Motor neuron (in vitro differentiated cells): ENCODE measurements at regions not wholly inside any gene's neighbourhood (a gene's known extent, or its start where the extent isn't known, plus 50 kb on each side); places are given as distances from the start of the nearest gene placed in this dataset.
"Not testable (repeated sequence)": the region's sequence is repeated elsewhere in the genome, so short reads cannot be mapped to it uniquely, and the experiment has no call there.

Experiments used
- ATAC-seq, 8 experiments: fragments of 200-7000 bp; cut with Tn5 transposase; replicated peaks in 6 of 8; 2 replicates each; pipeline ENCODE4 v1.8.0; 2021; ENCODE audit warnings: mild to moderate bottlenecking in 8 of 8, moderate library complexity in 8 of 8
- H3K27ac ChIP-seq, 2 donors: fragments of 250-450 bp; sonication (Bioruptor Pico); 2 replicates each; pipeline ENCODE4 v1.9.0; 2021; ENCODE audit warnings: antibody characterized with exemption in 2 of 2, mild to moderate bottlenecking in 2 of 2, moderate library complexity in 1 of 2
- H3K4me1 ChIP-seq, 2 donors: fragments of 250-450 bp; sonication (Bioruptor Pico); replicated peaks in 1 of 2; 2 replicates each; pipeline ENCODE4 v1.6.1; 2021; ENCODE audit warnings: antibody characterized with exemption in 2 of 2, mild to moderate bottlenecking in 2 of 2, moderate library complexity in 1 of 2
- H3K4me3 ChIP-seq, 5 donors: fragments of 250-450 bp; sonication (Bioruptor Pico); 2 replicates each; pipeline ENCODE4 v1.9.0; 2021; ENCODE audit warnings: antibody characterized with exemption in 5 of 5, mild to moderate bottlenecking in 5 of 5, moderate library complexity in 4 of 5
- WGBS, 10 experiments: fragments of 450-650 bp; shearing (Covaris generic); methylation state at CpG; one replicate each; pipeline ENCODE4 v1.0.0; 2022; 5-methylcytosine and 5-hydroxymethylcytosine counted together
- in situ Hi-C, 9 experiments: fragments of 400-800 bp; cut with MboI; loops; one replicate each; pipeline ENCODE4 v1.15.0; 2021; ENCODE audit warnings: low sequenced_read_pairs in 9 of 9, low pct_unique_long_range_greater_than_20kb in 2 of 9; ENCODE audit not compliant: unreplicated experiment in 9 of 9

- Histone ChIP-seq H3K4me1 (peaks cover 0 to 5% of the 10 kb centered on the region in 2 donors), H3K4me3 (no peak overlapping the region), H3K27ac (no peak overlapping the region)
- WGBS, 10 experiments: 40 to 91% (median 68%) methylated on average over 1 to 6 of the region's 7 CpGs; no CpG with 5 or more reads in 1 of the 10 experiments
- in situ Hi-C loops: no loop called here
- ATAC-seq: no peak
These were observed 117.7 kb upstream of the NEIL3 start for GRCh38 chr4:177191991-177192390.

- in situ Hi-C loops, ATAC-seq, H3K27ac ChIP-seq, H3K4me1 ChIP-seq, H3K4me3 ChIP-seq: not testable (repeated sequence)
- 76 to 100% (median 86%) methylated on average over 2 to 9 of the region's 47 CpGs; no CpG with 5 or more reads in 7 of the 10 experiments for WGBS, 10 experiments
These were observed 116.5 kb upstream of the NEIL3 start for GRCh38 chr4:177193024-177193715.

GRCh38 chr4:177194906-177195305, 114.8 kb upstream of the NEIL3 start:
- H3K4me3 ChIP-seq: no peak overlapping the region
- in situ Hi-C loops: no loop called here
- H3K27ac ChIP-seq: no peak overlapping the region
- H3K4me1 ChIP-seq: peaks cover 0 to 5% of the 10 kb centered on the region in 2 donors
- no peak for ATAC-seq
- 64 to 100% (median 84%) methylated on average over 1 to 7 of the region's 7 CpGs; no CpG with 5 or more reads in 2 of the 10 experiments for WGBS, 10 experiments

GRCh38 chr4:177196615-177197014, 113.1 kb upstream of the NEIL3 start:
- ATAC-seq: no peak
- Histone ChIP-seq H3K4me1 (no peaks in the 10 kb centered on the region), H3K27ac (no peak overlapping the region), H3K4me3 (no peak overlapping the region)
- in situ Hi-C loops: no loop called here
- WGBS, 10 experiments: 50 to 94% (median 77%) methylated on average over 1 to 2 of the region's 2 CpGs

GRCh38 chr4:177201614-177202013, 108.1 kb upstream of the NEIL3 start:
- ATAC-seq: no peak
- in situ Hi-C loops: no loop called here
- no peak overlapping the region for H3K4me3 ChIP-seq
- H3K27ac ChIP-seq: no peak overlapping the region
- 71 to 100% (median 85%) methylated on average over 1 of the region's 1 CpG; no CpG with 5 or more reads in 4 of the 10 experiments for WGBS, 10 experiments
- no peaks in the 10 kb centered on the region for H3K4me1 ChIP-seq

GRCh38 chr4:177204126-177204525, 105.5 kb upstream of the NEIL3 start:
- 0 to 50% (median 17%) methylated on average over 1 to 2 of the region's 2 CpGs; no CpG with 5 or more reads in 3 of the 10 experiments for WGBS, 10 experiments
- in situ Hi-C loops: no loop called here

GRCh38 chr4:177214935-177215334, 94.7 kb upstream of the NEIL3 start:
- WGBS, 10 experiments: 65 to 100% (median 92%) methylated on average over 1 to 5 of the region's 5 CpGs; no CpG with 5 or more reads in 3 of the 10 experiments
- in situ Hi-C loops: no loop called here
- no peak overlapping the region for H3K27ac ChIP-seq
- no peak overlapping the region for H3K4me3 ChIP-seq
- ATAC-seq: no peak
- H3K4me1 ChIP-seq: peaks cover 0 to 3% of the 10 kb centered on the region in 2 donors

More at GRCh38 chr4:177204126-177204525, 105.5 kb upstream of the NEIL3 start:
- Histone ChIP-seq H3K4me3 (no peak overlapping the region), H3K4me1 (no peaks in the 10 kb centered on the region), H3K27ac (no peak overlapping the region)
- no peak for ATAC-seq

- WGBS, 10 experiments: 48 to 100% (median 85%) methylated on average over 1 to 4 of the region's 4 CpGs
- H3K4me3 ChIP-seq: no peak overlapping the region
- no peak for ATAC-seq
- H3K4me1 ChIP-seq: no peaks in the 10 kb centered on the region
- no peak overlapping the region for H3K27ac ChIP-seq
- in situ Hi-C loops: no loop called here
These were observed 89.3 kb upstream of the NEIL3 start for GRCh38 chr4:177220376-177220775.

- in situ Hi-C loops: no loop called here
These were observed 86.9 kb upstream of the NEIL3 start for GRCh38 chr4:177222781-177223180.

GRCh38 chr4:177225605-177226004, 84.1 kb upstream of the NEIL3 start:
- Histone ChIP-seq H3K4me3 (no peak overlapping the region), H3K27ac (no peak overlapping the region), H3K4me1 (peaks cover 0 to 8% of the 10 kb centered on the region in 2 donors)
- in situ Hi-C loops: loop anchor here in 1 of 9 experiments (25.0 kb wide), 1 partner anchor 113 kb away; no protein-coding TSS in a partner anchor
- WGBS, 10 experiments: 0 to 100% (median 54%) methylated on average over 1 of the region's 1 CpG; no CpG with 5 or more reads in 4 of the 10 experiments
- no peak for ATAC-seq

More at GRCh38 chr4:177222781-177223180, 86.9 kb upstream of the NEIL3 start:
- Histone ChIP-seq H3K4me1 (no peaks in the 10 kb centered on the region), H3K27ac (no peak overlapping the region), H3K4me3 (no peak overlapping the region)
- WGBS, 10 experiments: 0 to 100% (median 75%) methylated on average over 1 to 2 of the region's 2 CpGs; no CpG with 5 or more reads in 1 of the 10 experiments
- peak in 1 of 8 experiments; percentile 31 for ATAC-seq

GRCh38 chr4:177227636-177228035, 82.0 kb upstream of the NEIL3 start:
- Histone ChIP-seq H3K4me1 (peaks cover 0 to 8% of the 10 kb centered on the region in 2 donors), H3K4me3 (no peak overlapping the region), H3K27ac (no peak overlapping the region)
- in situ Hi-C loops: loop anchor here in 1 of 9 experiments (25.0 kb wide), 1 partner anchor 115 kb away; no protein-coding TSS in a partner anchor
- 80 to 98% methylated on average over 1 to 5 of the region's 21 CpGs; no CpG with 5 or more reads in 8 of the 10 experiments for WGBS, 10 experiments
- ATAC-seq: no peak

GRCh38 chr4:177228599-177228998, 81.1 kb upstream of the NEIL3 start:
- peaks cover 0 to 8% of the 10 kb centered on the region in 2 donors for H3K4me1 ChIP-seq
- in situ Hi-C loops: loop anchor here in 1 of 9 experiments (25.0 kb wide), 1 partner anchor 116 kb away; no protein-coding TSS in a partner anchor
- H3K4me3 ChIP-seq: no peak overlapping the region
- no peak for ATAC-seq
- 79 to 100% (median 91%) methylated on average over 1 to 4 of the region's 4 CpGs; no CpG with 5 or more reads in 3 of the 10 experiments for WGBS, 10 experiments
- no peak overlapping the region for H3K27ac ChIP-seq

- H3K4me1 ChIP-seq: peaks cover 0 to 8% of the 10 kb centered on the region in 2 donors
- ATAC-seq: peak in 1 of 8 experiments; percentile 53
- WGBS, 10 experiments: 8 to 71% (median 53%) methylated on average over 3 to 7 of the region's 7 CpGs
- no peak overlapping the region for H3K4me3 ChIP-seq
- in situ Hi-C loops: loop anchor here in 1 of 9 experiments (25.0 kb wide), 1 partner anchor 117 kb away; no protein-coding TSS in a partner anchor
- no peak overlapping the region for H3K27ac ChIP-seq
These were observed 80.3 kb upstream of the NEIL3 start for GRCh38 chr4:177229331-177229730.
